Mesodermal cell (in vitro differentiated cells): ENCODE measurements at regions not wholly inside any gene's neighbourhood (a gene's known extent, or its start where the extent isn't known, plus 50 kb on each side); places are given as distances from the start of the nearest gene placed in this dataset.

Experiments used
- H3K27ac ChIP-seq: 2 replicates; pipeline ENCODE4 v1.7.0; 2013; ENCODE audit warnings: mild to moderate bottlenecking, low read depth, low read length, moderate library complexity; ENCODE audit not compliant: severe bottlenecking
- H3K36me3 ChIP-seq: 2 replicates; pipeline ENCODE4 v1.7.1; 2013; ENCODE audit warnings: mild to moderate bottlenecking, low read length, moderate library complexity; ENCODE audit not compliant: control insufficient read depth, insufficient read depth
- H3K4me1 ChIP-seq: one replicate; pipeline ENCODE4 v1.7.1; 2013; ENCODE audit warnings: mild to moderate bottlenecking, low read length; ENCODE audit not compliant: insufficient read depth, control insufficient read depth, poor library complexity, severe bottlenecking
- H3K4me3 ChIP-seq: 2 replicates; pipeline ENCODE4 v1.7.0; 2013; ENCODE audit warnings: low read length, control low read depth, mild to moderate bottlenecking; ENCODE audit not compliant: insufficient read depth, poor library complexity, severe bottlenecking; ENCODE audit errors: extremely low read depth
- H3K9me3 ChIP-seq: 2 replicates; pipeline ENCODE4 v1.7.1; 2013; ENCODE audit warnings: mild to moderate bottlenecking, low read length, moderate library complexity; ENCODE audit not compliant: control insufficient read depth
- WGBS, 2 experiments: methylation state at CpG; one replicate each; pipeline ENCODE4 v1.1.5; 2013; ENCODE audit warnings: missing lambda C conversion rate in 2 of 2; ENCODE audit not compliant: insufficient coverage in 2 of 2; 5-methylcytosine and 5-hydroxymethylcytosine counted together

DNA sequence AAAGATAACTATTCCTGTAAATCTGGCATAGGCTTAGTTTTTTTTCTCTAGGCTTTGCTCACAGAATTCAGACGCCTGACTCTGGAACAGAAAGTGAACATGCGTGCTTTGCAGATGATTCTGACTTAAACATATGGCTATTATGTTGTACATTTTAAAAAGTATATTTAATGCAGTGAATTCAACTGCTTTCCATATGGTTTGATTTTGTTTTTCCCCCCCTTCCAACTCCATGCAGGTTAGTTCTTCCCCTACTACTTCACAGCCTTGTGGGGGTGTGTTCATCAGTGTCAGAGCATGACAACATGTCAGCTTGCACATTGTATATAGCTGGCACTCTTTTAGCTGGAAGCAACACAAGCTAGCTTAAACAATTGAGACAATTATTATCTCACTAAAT is 226.8 kb downstream of the TMEM167A start:
- no peaks in the 10 kb centered on the region for H3K36me3 ChIP-seq
- WGBS, 2 experiments = 100% methylated on average over 1 of the region's 2 CpGs; no CpG with 5 or more reads in 1 of the 2 experiments
- no peak overlapping the region for H3K4me3 ChIP-seq
- H3K27ac ChIP-seq = no peak overlapping the region
- H3K4me1 ChIP-seq = no peaks in the 10 kb centered on the region
- H3K9me3 ChIP-seq = no peaks in the 10 kb centered on the region

DNA sequence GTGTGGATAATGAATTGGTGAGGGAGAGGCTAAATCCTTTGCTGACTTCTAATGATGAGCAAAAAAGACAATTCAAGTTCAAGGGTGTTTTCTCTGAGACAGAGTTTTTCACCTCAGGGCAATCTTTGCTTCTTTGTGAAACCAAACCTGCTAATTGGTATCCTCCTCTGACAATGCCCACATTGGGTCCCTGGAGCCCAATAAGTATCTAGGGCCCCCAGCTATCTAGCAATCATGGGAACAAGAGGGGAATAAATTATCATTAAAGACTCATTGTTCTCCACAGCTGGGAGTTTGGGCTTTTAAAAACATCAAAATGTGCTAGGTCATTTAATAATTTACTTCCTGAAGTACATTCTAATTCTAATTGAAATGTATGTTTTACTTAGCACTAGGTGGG is 227.3 kb downstream of the TMEM167A start:
- Histone ChIP-seq H3K9me3 (no peaks in the 10 kb centered on the region), H3K4me3 (no peak overlapping the region), H3K4me1 (no peaks in the 10 kb centered on the region), H3K36me3 (no peaks in the 10 kb centered on the region), H3K27ac (no peak overlapping the region)

DNA sequence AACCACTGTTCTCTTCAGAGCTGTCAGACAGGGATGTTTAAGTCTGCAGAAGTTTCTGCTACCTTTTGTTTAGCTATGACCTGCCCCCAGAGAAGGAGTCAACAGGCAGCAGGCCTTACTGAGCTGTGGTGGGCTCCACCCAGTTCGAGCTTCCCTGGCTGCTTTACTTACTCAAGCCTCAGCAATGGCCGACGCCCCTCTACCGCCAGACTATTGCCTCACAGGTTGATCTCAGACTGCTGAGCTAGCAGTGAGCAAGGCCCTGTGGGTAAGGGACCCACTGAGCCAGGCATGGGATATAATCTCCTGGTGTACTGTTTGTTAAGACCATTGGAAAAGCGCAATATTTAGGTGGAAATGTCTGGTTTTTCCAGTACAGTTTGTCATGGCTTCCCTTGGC is 229.6 kb downstream of the TMEM167A start:
- H3K36me3 ChIP-seq = no peaks in the 10 kb centered on the region
- H3K9me3 ChIP-seq = no peaks in the 10 kb centered on the region
- H3K27ac ChIP-seq = no peak overlapping the region
- 96 to 98% methylated on average over 5 of the region's 5 CpGs for WGBS, 2 experiments
- H3K4me3 ChIP-seq = no peak overlapping the region
- no peaks in the 10 kb centered on the region for H3K4me1 ChIP-seq

DNA sequence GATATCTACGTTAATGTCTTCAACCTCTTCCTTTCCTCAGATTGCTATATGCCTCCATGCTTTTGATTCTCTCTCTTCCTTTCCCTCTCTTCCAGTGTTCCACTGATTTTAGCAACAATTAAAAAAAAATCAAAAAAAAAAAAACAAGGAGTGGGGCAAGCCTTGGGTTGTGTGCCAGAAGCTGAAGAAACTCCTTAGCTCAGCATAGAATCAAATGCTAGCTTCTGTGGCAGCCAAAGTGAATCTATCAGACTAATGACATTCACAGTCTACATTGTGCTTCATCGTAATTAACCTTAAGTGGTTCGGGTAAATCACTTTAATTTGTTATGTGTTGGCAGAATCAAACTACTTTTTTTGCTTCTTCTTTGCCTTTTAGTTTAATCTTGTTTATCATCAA is 237.3 kb downstream of the TMEM167A start:
- H3K4me1 ChIP-seq = peaks cover 5% of the 10 kb centered on the region
- no peaks in the 10 kb centered on the region for H3K36me3 ChIP-seq
- H3K27ac ChIP-seq = no peak overlapping the region
- H3K4me3 ChIP-seq = no peak overlapping the region
- H3K9me3 ChIP-seq = peaks cover 17% of the 10 kb centered on the region
- WGBS, 2 experiments = no CpG with 5 or more reads among the region's 3 CpGs

DNA sequence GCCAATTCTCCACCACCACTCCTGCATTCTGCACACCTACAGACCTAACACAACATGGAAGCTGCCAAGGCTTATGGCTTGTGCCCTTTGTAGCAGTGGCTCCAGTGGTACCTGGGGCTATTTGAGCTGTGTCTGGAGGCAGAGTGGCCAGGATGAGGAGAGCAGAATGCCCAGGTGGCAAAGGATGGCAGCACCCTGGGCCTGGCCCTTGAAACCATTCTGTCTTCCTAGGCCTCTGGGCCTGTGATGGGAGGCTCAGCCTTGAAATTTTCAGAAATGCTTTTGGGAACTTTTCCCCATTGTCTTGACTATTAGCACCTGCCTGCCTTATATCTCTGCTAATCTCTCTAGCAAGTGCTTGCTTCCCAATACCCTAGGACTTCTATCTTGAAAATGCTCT is 241.7 kb downstream of the TMEM167A start:
- peaks cover 17% of the 10 kb centered on the region for H3K9me3 ChIP-seq
- no peaks in the 10 kb centered on the region for H3K36me3 ChIP-seq
- H3K4me1 ChIP-seq = peaks cover 5% of the 10 kb centered on the region
- H3K4me3 ChIP-seq = no peak overlapping the region
- no peak overlapping the region for H3K27ac ChIP-seq

DNA sequence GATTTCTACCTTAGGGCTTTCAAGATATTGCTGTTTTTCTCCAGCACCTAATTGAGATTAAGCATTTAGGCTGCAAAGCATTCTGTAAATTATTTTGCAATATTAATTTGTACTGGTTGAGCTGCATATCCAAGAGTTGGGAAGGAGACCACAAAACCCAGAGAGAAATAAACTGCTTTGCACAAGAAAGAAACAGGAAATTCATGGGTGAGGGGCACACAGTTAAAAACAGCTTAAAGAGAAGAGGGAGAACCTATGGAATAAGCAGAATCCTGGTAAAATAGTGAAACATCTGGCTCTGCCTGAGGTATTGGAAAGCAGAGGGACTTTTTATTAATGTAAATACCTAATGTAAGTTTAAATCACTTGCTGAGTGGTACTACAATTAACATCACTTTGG is 243.0 kb downstream of the TMEM167A start:
- H3K9me3 ChIP-seq = peaks cover 17% of the 10 kb centered on the region
- H3K27ac ChIP-seq = no peak overlapping the region

DNA sequence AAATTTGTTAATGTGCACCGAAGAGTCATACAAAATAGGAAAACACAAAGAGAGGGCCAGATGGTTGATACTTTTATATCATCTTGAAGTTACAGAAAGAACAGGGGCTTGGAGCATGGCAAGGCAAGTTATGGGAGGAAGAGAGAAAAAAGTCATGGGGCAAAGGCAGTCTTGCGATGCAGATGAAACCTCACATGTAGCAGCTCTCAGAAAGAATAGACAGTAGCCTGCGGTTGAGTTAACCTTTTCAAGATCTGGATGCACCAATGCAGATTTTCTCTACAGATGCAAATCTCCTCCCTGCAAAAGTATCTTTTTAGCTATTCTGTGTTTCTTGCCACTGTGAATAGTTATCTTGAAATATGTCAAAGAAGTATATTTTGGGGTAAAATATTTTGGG is 243.9 kb downstream of the TMEM167A start:
- Histone ChIP-seq H3K4me3 (no peak overlapping the region), H3K9me3 (peaks cover 17% of the 10 kb centered on the region), H3K27ac (no peak overlapping the region), H3K4me1 (peaks cover 2% of the 10 kb centered on the region), H3K36me3 (no peaks in the 10 kb centered on the region)
- WGBS, 2 experiments = 68 to 92% methylated on average over 2 of the region's 3 CpGs

More for the DNA sequence above, 243.0 kb downstream of the TMEM167A start:
- Histone ChIP-seq H3K4me1 (peaks cover 5% of the 10 kb centered on the region), H3K4me3 (no peak overlapping the region), H3K36me3 (no peaks in the 10 kb centered on the region)

DNA sequence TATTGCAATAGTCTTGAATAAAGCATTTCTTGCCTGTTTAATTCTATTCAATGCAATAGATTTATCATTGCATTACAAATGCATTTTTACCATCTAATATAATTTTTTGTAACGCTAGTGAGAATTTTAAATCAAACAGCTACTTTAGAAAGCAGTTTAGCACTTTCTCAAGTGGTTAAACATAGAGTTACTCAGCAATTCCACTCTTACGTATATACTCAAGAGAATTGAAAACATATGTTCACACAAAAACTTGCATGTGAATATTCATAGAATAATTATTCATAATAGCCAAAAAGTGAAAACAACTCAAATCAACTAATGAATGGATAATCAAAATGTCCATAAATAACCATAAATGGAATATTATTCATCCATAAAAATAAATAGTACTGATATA is 244.7 kb downstream of the TMEM167A start:
- H3K4me3 ChIP-seq = no peak overlapping the region
- H3K27ac ChIP-seq = no peak overlapping the region
- peaks cover 17% of the 10 kb centered on the region for H3K9me3 ChIP-seq
- no CpG with 5 or more reads among the region's 2 CpGs for WGBS, 2 experiments
- no peaks in the 10 kb centered on the region for H3K36me3 ChIP-seq
- no peaks in the 10 kb centered on the region for H3K4me1 ChIP-seq

DNA sequence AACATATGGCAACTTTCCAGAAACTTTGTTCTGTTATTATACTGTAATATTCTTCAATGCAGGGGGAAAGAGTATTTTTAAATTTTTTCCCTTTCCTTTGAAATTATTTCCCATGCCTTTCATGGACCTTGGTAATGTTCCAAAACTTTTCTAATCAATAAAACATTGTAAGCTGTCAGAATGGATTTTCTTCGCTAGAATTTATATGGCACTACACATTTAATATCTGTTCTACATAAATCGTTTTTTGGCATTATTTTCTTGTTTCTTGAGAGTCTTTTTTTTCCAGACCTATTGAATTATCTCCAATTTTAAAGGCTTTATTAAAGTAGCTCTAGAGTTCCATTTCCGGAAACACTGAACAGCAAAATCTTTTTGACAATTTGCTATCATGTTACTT is 249.0 kb downstream of the TMEM167A start:
- no peak overlapping the region for H3K4me3 ChIP-seq
- H3K36me3 ChIP-seq = no peaks in the 10 kb centered on the region
- H3K27ac ChIP-seq = no peak overlapping the region
- no peaks in the 10 kb centered on the region for H3K4me1 ChIP-seq
- no CpG with 5 or more reads among the region's 3 CpGs for WGBS, 2 experiments
- no peaks in the 10 kb centered on the region for H3K9me3 ChIP-seq

DNA sequence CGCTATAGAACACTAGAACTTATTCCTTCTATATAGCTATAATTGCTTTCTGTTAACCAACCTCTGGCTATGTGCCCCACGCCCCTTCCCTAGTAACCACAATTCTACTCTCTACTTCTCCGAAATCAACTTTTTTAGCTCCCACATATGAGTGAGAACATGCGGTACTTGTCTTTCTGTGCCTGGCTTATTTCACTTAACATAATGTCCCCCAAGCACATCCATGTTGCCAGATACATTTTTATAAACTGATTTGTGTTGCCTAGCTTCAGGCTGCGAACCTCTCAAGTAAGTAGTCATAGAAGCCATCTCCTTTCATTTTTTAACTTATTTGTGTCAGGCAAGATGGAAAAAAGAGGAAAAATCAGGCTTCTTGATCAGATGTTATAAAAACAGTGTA is 249.5 kb downstream of the TMEM167A start:
- Histone ChIP-seq H3K4me1 (peaks cover under 1% of the 10 kb centered on the region), H3K36me3 (no peaks in the 10 kb centered on the region), H3K4me3 (no peak overlapping the region), H3K9me3 (no peaks in the 10 kb centered on the region), H3K27ac (no peak overlapping the region)
- WGBS, 2 experiments = 58 to 63% methylated on average over 3 to 4 of the region's 5 CpGs

DNA sequence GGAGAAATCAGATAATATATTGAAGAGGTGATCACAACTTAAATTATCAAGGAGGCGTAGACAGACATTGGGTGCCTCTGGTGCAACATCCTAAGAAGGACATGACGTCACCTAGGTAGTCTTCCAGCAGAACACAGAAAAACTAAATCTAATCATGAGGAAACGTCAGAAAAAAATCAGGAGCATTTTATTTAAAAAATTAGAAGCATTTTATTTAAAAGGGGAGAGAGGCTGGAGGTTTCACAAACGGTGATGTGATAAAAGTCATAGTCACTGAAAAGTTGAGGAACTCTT is 254.6 kb downstream of the TMEM167A start:
- Histone ChIP-seq H3K27ac (peak overlapping the region; percentile 91), H3K9me3 (no peaks in the 10 kb centered on the region), H3K4me1 (peaks cover 10% of the 10 kb centered on the region), H3K4me3 (no peak overlapping the region), H3K36me3 (no peaks in the 10 kb centered on the region)
- WGBS, 2 experiments = 83 to 100% methylated on average over 1 to 2 of the region's 4 CpGs
